Adrenal gland (tissue), 5 donors: ENCODE measurements at regions not wholly inside any gene's neighbourhood (a gene's known extent, or its start where the extent isn't known, plus 50 kb on each side); places are given as distances from the start of the nearest gene placed in this dataset.

ENCODE experiments used
- CTCF ChIP-seq, 6 experiments: fragments of 450-650 bp in 4 of 6; fragments of 200-600 bp in 2 of 6; sonication (generic) in 1 of 6; IDR thresholded peaks; 1 replicate in 5 of 6; 2 replicates in 1 of 6; pipeline versions ENCODE4 v1.5.1 to v1.8.0; 2016 to 2021; ENCODE audit warnings: antibody characterized with exemption in 6 of 6, mild to moderate bottlenecking in 2 of 6, moderate library complexity in 1 of 6
- POLR2A ChIP-seq, 2 donors: fragments of 450-650 bp; IDR thresholded peaks; one replicate each; pipeline ENCODE4 v1.6.1; 2017; ENCODE audit warnings: antibody characterized with exemption in 2 of 2, mild to moderate bottlenecking in 2 of 2, moderate library complexity in 1 of 2
- donor health status: DM: no; HTN: no; CAD: no.

- TF ChIP-seq CTCF (IDR thresholded peaks at IDR 0.05) (no peak), POLR2A (IDR thresholded peaks at IDR 0.05) (no peak)
These were observed 51.5 kb upstream of the TWIST2 start for GRCh38 chr2:238796223-238796885.
